ENCODE measurements at regions not wholly inside any gene's neighbourhood (a gene's known extent, or its start where the extent isn't known, plus 50 kb on each side); places are given as distances from the start of the nearest gene placed in this dataset.
"Not testable (repeated sequence)": the region's sequence is repeated elsewhere in the genome, so short reads cannot be mapped to it uniquely, and the experiment has no call there.

DNA sequence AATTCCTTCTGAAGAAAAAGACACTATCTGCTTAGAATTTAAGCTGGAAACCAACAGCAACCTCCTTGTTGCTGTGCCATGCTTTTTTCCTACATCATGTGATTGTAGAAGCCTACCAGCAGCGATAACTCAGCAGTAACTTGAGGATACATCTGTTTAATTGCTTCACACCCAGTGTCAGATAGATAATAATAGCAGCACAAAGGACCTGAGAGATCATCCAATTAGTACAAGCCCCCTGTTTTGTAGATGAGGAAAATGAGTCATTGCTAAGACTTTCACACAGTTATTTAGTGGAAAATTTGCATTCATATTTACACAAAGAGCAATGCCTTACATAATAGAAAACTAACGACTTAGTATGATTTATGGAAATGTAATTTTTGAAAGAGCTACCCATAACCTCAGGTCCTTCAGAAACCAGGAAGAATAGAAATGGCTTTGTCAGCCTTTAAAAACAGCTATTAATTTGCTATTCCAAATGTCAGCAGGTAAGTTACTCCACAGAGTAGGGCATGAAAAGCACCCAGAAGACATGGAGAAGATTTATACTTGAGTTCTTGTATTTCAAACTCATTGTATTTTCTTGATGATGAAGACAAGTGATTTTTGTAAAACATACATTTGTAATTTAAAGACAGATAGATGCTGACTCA, 93.7 kb upstream of the SGCG start:
- DNase-seq (ENCODE audit: low spot score): no peak

GRCh38 chr13:23087880-23088279, 92.9 kb upstream of the SGCG start:
- peak; percentile 49 for DNase-seq (ENCODE audit: low spot score)

DNA sequence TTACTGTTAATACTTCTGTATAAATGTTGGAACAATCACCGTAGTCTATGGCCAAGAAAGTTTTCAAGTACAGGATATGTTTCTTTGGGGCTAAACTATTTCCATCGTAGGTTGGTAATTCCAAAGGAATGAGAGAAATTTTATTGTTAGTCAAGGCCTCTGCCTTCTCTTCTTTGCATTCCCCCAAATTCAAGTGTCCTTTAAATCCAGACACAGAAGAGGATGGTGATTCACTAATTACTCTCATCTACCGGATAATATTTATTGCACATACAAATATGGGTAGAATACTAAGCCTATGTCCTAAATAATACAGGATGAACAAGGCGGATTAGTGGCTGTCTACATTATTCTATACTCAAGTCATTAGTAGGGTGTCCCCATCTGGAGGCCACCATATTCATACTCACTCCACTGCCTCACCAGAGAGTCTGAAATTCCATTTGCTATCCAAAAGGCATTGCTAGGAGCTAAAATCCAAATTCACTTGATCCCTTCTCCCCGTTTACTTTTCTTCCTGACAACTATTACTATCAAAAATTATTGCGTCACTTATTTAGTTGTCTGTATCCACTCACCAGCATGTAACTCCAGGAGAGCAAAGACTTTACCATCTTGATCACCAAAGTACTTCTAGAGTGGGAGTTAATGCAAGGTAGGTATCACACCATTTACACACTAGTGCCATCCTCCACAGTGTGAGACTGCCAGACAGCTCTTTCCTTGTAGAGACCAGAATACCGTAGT, 82.4 kb upstream of the SGCG start:
- DNase-seq (ENCODE audit: low spot score): no peak

DNA sequence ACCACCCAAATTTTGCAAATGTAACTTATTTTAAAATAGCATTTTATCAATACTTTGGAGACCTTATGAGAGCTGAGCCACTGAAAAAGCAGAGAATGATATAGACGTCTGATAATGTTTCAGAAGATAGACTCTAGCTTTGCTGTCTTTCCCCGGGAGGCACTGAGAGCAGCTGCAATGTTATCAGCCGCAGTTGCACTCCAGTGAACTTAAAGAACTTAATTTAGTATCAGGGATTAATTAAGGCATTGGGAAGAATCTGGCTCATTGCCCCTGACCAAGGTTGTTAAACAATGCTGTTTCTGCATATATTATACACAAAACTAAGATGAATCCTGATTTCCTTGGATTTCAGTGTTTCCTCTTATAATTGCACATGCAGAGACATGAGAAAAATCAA, 75.7 kb upstream of the SGCG start:
- no peak for DNase-seq (ENCODE audit: low spot score)

DNA sequence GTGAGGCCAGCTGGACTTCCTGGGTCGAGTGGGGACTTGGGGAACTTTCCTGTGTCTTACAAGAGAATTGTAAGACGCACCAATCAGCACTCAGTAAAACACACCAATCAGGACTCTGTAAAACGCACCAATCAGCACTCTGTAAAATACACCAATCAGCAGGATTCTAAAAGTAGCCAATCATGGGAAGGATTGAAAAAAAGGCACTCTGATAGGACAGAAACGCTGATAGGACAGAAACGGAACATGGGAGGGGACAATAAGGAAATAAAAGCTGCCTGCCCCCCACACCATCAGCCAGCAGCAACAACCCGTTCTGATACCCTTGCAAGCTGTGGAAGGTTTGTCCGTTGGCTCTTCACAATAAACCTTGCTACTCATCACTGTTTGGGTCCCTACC, 73.1 kb upstream of the SGCG start:
- DNase-seq (ENCODE audit: low spot score): no peak

- DNase-seq (ENCODE audit: low spot score): no peak
Measured at GRCh38 chr13:23119131-23119530, 61.6 kb upstream of the SGCG start.

DNA sequence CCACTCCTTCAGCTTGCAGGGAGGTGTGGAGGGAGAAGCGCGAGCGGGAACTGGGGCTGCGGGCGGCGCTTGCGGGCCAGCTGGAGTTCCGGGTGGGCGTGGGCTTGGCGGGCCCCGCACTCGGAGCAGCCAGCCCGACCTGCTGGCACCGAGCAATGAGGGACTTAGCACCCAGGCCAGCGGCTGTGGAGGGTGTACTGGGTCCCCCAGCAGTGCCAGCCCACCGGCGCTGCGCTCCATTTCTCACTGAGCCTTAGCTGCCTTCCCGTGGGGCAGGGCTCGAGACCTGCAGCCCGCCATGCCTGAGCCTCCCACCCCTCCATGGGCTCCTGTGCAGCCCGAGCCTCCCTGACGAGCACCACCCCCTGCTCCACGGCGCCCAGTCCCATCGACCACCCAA, 53.2 kb upstream of the SGCG start:
- not testable (repeated sequence) for DNase-seq (ENCODE audit: low spot score)

GRCh38 chr13:23129331-23129730, 51.4 kb upstream of the SGCG start:
- DNase-seq (ENCODE audit: low spot score): no peak
